ENCODE measurements at regions not wholly inside any gene's neighbourhood (a gene's known extent, or its start where the extent isn't known, plus 50 kb on each side); places are given as distances from the start of the nearest gene placed in this dataset.

DNA sequence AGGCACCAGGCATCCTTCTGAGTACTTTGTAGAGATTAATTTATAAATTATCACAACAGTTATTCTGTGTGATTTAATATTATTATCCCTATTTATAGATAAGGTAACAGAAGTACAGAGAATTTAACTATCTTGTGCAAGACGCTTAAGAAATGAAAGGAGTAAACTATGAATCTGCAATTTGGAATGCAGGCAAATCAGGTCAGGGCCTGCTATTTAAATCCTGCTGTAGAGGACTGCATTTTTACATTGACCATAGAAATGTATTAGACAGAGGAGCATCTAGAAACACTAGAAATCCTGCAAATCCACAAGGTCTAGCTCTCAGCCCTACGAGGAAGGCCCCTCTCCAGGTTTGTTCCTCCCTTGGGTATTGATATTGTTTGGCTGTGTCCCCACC lies 336.2 kb downstream of the ETS1 start:
- DNase-seq, result no peak

DNA sequence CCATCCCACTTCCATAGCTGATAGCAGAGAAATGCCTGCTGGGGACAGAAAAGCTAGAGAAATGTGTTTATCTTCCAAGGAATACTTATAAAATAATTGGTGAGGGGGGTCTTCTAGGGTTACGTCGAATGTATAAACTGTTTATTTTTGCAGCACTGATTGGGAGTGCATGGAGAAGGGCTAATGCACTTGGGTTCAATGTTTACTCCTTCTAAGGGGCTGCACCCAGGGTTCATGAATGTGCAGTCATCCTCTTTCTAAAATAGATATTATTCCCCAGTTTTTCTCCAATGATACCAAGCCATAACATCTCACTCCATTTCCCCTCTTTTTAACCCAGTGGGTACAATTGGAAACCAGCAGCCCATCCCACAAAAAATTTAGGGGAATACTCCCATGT lies 336.9 kb downstream of the ETS1 start:
- DNase-seq, result no peak

- DNase-seq, result no peak
Observed at GRCh38 chr11:128246810-128247594, 340.4 kb downstream of the ETS1 start.

DNA sequence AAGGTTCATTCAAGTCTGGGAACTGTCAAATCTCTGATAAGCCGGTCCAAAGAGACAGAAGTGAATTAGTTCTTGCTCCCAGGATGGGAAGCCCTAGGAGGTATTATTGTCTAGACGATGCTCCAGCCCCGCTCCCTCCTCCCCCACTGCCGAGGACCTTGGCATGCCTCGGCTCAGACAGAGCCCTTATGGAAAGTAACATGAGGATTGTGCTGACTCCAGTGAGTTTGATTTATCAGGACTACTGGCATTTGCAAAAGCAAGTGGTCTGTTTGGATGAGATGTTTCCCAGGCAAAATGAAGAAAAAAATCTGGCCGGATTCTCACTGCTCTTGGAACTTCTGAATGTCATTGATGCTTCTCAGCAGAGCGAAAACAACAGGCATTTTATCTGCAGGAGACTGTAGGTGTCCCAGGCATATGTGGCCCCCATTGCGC lies 341.0 kb downstream of the ETS1 start:
- no peak for DNase-seq

GRCh38 chr11:128244871-128245270 lies 342.5 kb downstream of the ETS1 start:
- no peak for DNase-seq

DNA sequence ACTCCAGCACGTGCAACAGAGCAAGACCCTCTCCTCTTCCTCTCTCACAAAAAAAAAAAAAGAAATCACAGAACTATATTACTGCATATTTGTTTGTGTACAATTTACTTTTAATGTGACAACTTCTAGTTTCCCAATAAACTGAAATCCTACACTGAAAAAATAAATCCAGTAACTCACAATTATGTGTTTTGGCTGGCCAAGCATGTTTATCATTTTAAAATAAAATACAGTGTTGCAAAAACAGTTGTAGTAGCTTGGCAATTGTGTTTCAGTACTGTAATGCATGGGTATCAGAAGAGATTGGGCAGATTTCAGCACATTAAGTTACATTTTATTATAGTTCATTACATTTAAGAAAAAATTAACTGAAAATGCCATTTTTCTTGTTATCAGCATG lies 344.9 kb downstream of the ETS1 start:
- DNase-seq, result no peak

- DNase-seq, result no peak
Observed at GRCh38 chr11:128240546-128240945, 346.8 kb downstream of the ETS1 start.

- no peak for DNase-seq
Observed at GRCh38 chr11:128239306-128239705, 348.1 kb downstream of the ETS1 start.

DNA sequence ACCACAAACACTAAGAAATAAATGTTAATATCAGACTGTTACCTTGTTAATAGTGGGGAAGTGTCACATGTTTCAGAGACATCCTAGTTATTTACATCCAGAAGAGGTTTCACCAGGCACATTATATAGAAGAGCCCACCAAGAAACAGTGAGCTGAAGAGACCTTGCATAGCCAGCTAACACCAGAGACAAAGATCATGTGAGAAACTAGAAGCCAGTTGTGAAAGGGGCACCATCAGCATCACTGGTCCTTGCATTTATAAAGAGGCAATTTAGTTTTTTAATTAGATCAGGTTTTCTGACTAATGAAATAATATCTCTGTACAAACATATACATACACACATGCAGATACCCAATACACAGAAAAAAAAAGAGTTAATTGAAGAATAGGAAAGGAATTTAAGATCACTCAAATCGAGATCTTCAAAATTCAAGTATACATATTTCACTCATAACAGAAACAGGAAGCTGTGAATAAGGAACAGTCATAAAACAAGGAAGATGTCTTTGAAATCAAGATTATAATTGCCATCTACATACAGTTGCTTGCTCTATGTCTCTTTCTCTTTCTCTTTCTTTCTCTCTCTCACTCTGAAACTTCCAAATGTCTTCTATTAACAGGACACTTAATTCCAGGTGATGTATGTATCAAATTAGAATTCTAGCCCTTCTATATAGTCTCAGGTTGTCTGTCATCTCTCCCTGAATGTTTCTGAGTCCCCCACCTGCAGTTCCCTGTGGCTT lies 348.7 kb downstream of the ETS1 start:
- no peak for DNase-seq

DNA sequence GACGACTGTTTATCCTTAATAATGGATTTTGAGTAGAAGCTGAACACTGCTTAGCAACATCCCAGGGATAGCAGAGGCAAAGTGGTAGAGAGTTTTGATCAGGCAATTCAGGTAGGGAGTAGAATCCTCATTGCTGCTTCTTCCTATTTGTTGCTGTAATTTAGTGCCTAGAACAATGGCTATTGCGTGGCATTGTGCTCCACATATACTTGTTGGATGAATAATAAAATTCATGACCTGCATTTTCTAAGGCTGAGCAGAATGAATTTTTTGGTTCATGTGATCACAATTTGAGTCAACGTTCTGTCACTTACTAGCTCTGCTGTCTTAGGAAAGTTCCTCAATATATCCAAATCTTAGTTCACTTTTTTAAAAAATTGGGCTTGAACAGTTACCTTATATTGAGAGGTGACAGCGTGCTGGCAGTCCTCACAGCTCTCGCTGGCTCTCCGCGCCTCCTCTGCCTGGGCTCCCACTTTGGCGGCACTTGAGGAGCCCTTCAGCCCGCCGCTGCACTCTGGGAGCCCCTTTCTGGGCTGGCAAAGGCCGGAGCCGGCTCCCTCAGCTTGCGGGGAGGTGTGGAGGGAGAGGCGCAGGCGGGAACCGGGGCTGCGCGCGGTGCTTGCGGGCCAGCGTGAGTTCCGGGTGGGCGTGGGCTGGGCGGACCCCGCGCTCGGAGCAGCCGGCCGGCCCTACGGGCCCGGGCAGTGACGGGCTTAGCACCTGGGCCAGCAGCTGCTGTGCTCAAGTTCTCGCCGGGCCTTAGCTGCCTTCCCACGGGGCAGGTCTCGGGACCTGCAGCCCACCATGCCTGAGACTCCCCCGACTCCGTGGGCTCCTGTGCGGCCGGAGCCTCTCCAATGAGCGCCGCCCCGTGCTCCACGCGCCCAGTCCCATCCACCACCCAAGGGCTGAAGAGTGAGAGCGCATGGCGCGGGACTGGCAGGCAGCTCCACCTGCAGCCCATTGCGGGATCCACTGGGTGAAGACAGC lies 350.6 kb downstream of the ETS1 start:
- no peak for DNase-seq

GRCh38 chr11:128235958-128236357 lies 351.4 kb downstream of the ETS1 start:
- no peak for DNase-seq

DNA sequence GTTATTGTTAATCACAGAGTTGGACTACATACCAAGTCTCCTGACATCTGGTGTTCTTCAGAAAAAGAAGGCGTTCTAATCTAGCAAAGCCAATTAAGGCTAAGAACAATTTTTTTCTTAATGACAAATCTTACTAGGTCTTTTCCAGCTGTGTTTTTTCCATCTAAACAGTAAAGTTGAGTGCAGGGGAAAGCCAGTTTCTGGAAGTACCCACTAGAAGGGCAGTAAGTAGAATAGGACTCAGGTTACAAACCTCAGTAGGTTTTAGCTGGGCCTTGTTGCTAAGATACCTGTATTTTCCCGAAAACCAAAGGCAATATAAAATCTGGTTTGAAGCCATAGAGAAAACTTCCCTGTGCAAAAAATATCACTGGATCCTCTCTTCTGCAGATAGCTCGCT lies 351.9 kb downstream of the ETS1 start:
- DNase-seq, result no peak

- no peak for DNase-seq
Observed at GRCh38 chr11:128234143-128234542, 353.2 kb downstream of the ETS1 start.

GRCh38 chr11:128232588-128232987 lies 354.8 kb downstream of the ETS1 start:
- no peak for DNase-seq

- no peak for DNase-seq
Observed at GRCh38 chr11:128231845-128232410, 355.4 kb downstream of the ETS1 start.

DNA sequence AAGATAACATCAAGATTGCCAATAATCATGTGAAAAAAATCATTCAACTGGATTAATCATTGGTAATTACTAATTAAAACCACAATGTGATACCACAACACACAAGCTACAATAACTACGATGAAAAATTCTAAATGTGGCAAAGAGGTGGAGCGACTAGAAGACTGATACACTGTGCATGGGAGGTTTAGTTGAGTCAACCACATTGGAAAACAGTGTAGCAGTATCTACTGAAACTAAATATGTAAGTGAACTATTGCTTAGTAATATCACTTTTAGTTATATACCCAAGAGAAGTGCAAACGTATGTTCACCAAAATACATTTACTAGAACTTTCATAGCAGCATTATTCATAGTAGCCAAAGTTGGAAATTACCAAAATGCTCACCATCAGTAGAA lies 359.9 kb downstream of the ETS1 start:
- no peak for DNase-seq

- DNase-seq, result no peak
Observed at GRCh38 chr11:128226106-128226716, 361.1 kb downstream of the ETS1 start.

- DNase-seq, result no peak
Observed at GRCh38 chr11:128222245-128222884, 365.0 kb downstream of the ETS1 start.

GRCh38 chr11:128219731-128220120 lies 367.6 kb downstream of the ETS1 start:
- no peak for DNase-seq

- DNase-seq, result no peak
Observed at GRCh38 chr11:128216198-128216597, 371.2 kb downstream of the ETS1 start.

DNA sequence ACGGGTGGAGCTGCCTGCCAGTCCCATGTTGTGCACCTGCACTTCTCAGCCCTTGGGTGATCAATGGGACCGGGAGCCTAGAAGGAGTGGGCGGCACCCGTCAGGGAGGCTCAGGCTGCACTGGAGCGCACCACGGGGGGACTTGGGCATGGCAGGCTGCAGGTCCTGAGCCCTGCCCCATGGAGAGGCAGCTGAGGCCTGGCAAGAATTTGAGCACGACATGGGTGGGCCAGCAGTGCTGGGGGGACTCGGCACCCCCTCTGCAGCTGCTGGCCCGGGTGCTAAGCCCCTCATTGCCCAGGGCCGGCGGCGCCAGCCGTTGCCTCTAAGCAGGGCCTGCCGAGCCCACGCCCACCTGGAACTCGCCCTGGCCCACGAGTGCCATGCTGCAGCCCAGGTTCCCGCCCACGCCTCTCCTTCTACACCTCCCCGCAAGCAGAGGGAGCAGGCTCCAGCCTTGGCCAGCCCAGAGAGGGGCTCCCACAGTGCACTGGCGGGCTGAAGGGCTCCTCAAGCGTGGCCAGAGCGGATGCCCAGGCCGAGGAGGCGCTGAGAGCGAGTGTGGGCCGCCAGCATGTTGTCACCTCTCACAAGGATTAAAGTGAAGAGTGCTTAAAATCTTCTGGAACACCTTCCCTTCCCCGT lies 372.0 kb downstream of the ETS1 start:
- DNase-seq, result no peak

All from effector CD8-positive, alpha-beta T cell (primary cell).